ENCODE measurements at regions not wholly inside any gene's neighbourhood (a gene's known extent, or its start where the extent isn't known, plus 50 kb on each side); places are given as distances from the start of the nearest gene placed in this dataset.

- no peaks in the 10 kb centered on the region for H3K4me1 ChIP-seq
- no peak for TF ChIP-seq CTCF (IDR thresholded peaks at IDR 0.05)
These were observed 111.1 kb upstream of the SLC66A3 start for GRCh38 chr2:11044201-11044600.

GRCh38 chr2:11045294-11045693 is 110.0 kb upstream of the SLC66A3 start:
- intact Hi-C loops (cut with DNase I), result no loop called here
- ATAC-seq (no peak), DNase-seq (no peak)
- TF ChIP-seq CTCF (IDR thresholded peaks at IDR 0.05), result no peak
- no peak overlapping the region for H3K27ac ChIP-seq
- no peaks in the 10 kb centered on the region for H3K4me1 ChIP-seq
- peaks cover 13% of the 10 kb centered on the region for H3K27me3 ChIP-seq
- H3K36me3 ChIP-seq, result no peaks in the 10 kb centered on the region
- H3K4me3 ChIP-seq, result no peak overlapping the region
- no peaks in the 10 kb centered on the region for H3K9me3 ChIP-seq

More at GRCh38 chr2:11044201-11044600, 111.1 kb upstream of the SLC66A3 start:
- no peak overlapping the region for H3K4me3 ChIP-seq
- no peaks in the 10 kb centered on the region for H3K36me3 ChIP-seq
- H3K27me3 ChIP-seq, result peaks cover 13% of the 10 kb centered on the region
- no peak overlapping the region for H3K27ac ChIP-seq
- DNase-seq (no peak), ATAC-seq (no peak)
- intact Hi-C loops (cut with DNase I), result no loop called here
- no peaks in the 10 kb centered on the region for H3K9me3 ChIP-seq

- H3K36me3 ChIP-seq, result no peaks in the 10 kb centered on the region
These were observed 106.8 kb upstream of the SLC66A3 start for GRCh38 chr2:11048335-11049008.

GRCh38 chr2:11050565-11050964 is 104.7 kb upstream of the SLC66A3 start:
- Histone ChIP-seq H3K9me3 (no peaks in the 10 kb centered on the region), H3K27me3 (no peaks in the 10 kb centered on the region), H3K4me1 (no peaks in the 10 kb centered on the region), H3K27ac (no peak overlapping the region), H3K4me3 (no peak overlapping the region), H3K36me3 (no peaks in the 10 kb centered on the region)
- TF ChIP-seq CTCF (IDR thresholded peaks at IDR 0.05), result no peak
- ATAC-seq (no peak), DNase-seq (no peak)
- intact Hi-C loops (cut with DNase I), result no loop called here

More at GRCh38 chr2:11048335-11049008, 106.8 kb upstream of the SLC66A3 start:
- DNase-seq, result no peak
- H3K4me3 ChIP-seq, result no peak overlapping the region
- H3K27me3 ChIP-seq, result no peaks in the 10 kb centered on the region
- H3K9me3 ChIP-seq, result no peaks in the 10 kb centered on the region
- no peaks in the 10 kb centered on the region for H3K4me1 ChIP-seq
- ATAC-seq, result no peak
- no peak overlapping the region for H3K27ac ChIP-seq
- no peak for TF ChIP-seq CTCF (IDR thresholded peaks at IDR 0.05)
- intact Hi-C loops (cut with DNase I), result no loop called here

GRCh38 chr2:11051280-11051679 is 104.0 kb upstream of the SLC66A3 start:
- no peak for ATAC-seq

More at GRCh38 chr2:11051280-11051679, 104.0 kb upstream of the SLC66A3 start:
- no peaks in the 10 kb centered on the region for H3K36me3 ChIP-seq
- H3K27ac ChIP-seq, result no peak overlapping the region
- H3K4me1 ChIP-seq, result no peaks in the 10 kb centered on the region
- H3K9me3 ChIP-seq, result no peaks in the 10 kb centered on the region
- intact Hi-C loops (cut with DNase I), result no loop called here
- no peak overlapping the region for H3K4me3 ChIP-seq
- no peak for TF ChIP-seq CTCF (IDR thresholded peaks at IDR 0.05)
- no peak for DNase-seq
- no peaks in the 10 kb centered on the region for H3K27me3 ChIP-seq

Data from upper lobe of right lung (tissue), 1 donor.